A172 (cell line): ENCODE measurements at regions not wholly inside any gene's neighbourhood (a gene's known extent, or its start where the extent isn't known, plus 50 kb on each side); places are given as distances from the start of the nearest gene placed in this dataset.

Experiments used
- DNase-seq: peaks from one replicate; pipeline ENCODE4 v3.0.0-alpha.2; 2015; ENCODE audit warnings: low spot score

DNA sequence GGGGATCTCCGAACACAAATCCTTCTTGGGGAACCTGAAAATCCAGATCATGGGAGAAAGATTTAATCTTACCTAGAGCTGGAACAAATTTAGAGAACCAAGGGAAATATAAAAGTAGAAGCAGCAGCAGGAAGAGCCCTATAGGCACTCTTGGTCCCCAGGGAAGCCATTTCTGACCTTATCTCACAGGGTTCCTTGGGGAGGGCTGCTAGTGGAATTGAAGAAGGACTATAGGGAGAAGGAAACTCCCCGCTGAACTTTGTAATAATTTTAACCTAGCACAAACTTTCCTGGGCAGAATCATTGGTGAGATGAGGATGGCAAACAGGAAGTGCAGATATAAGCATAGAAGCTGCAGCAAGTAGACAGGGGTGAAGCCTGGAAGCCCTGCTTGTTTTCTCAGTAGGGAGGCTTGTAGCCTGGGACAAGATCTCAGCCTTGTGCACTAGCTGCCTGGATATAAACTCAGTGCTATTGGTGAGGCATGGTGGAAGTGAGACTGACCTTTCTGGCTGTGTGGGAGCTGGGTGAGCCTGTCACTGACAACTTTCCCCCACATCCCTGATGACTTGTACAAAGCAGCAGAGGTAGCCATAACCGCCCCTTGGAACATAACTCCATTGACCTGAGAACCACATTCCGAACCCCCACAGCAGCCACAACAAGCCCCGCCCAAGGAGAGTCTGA lies 343.0 kb upstream of the TGFBR2 start:
- DNase-seq = no peak

DNA sequence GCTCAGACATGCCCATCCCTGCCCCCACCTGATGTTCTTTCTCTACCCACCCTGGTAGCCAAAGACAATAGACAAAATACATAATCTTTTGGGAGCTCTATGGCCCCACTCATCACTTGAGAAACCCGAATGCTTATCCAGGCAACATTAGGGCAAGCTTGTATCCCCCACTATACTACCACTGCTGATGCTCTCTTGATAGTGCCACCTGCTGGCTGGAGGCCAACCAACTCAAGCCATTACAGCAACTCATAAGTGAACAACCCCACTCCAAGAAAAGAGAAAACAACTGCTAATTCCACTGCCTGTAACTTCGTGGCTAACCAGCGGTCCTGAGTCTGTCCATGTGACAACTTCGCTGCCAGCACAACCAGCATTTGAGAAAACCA lies 342.5 kb upstream of the TGFBR2 start:
- DNase-seq = no peak

DNA sequence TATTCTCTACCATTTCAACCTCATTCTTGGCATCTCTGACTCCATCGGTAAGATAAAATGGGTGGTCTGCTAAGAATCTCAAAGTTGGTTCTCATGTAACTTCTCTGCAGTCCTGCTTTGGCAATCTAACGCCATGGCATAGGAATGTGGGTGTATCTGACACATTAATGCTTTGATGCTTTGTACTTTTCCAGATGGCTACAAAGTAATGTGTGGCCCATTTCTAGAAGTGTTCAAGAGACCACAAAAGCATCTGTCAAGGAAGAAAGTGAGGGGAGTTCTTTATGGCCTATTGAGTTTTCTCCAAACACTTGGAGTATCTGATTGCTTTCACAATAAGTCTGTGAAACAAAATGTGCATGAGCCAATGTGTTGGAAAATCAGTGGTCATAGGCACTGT lies 339.9 kb upstream of the TGFBR2 start:
- no peak for DNase-seq

DNA sequence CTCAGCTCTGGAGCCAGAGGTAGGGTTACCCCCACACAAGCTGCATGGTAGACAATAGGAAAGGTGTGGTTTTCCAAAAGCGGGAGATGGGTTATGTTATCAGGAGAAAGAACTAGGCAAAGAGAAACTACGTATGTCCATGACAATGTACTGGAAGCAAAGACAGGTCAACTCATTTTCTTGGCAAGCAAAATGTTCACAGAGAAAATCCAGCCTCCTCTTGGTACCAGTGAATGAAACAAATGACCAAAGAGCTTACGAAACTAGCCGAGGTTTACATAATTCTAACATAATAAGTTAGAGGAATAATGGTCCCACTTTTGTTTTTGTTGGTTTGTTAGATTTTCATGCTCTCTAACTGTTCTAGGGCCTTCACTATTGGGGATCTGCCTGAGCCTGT lies 338.1 kb upstream of the TGFBR2 start:
- DNase-seq = no peak

DNA sequence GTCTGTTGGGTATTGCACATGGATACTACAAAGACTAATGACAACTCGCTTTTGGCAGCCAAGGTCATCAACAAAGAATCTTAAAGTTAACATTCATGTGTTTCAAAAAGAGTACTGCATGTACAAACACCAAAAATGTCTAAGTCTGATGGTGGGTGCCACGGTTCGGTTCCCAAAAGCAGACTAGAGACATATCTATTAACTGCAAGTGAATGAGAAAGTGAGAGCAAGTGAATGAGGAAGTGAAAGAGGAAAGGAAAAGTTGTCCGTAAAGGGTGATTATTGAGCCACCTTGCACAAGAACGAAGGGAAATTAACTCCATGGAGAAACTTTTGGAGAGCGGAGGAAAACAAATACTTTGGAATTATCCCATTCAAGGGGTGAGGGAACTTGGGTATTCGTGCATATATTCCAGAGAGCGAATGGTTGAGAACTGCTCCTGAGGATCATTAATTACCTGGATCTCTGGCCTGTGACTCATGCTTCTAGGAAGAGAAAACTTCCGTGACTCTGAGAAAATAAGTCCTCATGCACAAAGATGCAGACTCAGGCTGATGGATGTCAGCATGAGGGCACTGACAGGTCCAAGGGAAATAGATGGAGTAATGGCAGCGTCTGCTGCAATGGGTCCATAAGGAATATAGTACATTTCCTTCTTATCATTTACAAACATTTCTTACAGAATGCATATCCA lies 336.5 kb upstream of the TGFBR2 start:
- DNase-seq = no peak

DNA sequence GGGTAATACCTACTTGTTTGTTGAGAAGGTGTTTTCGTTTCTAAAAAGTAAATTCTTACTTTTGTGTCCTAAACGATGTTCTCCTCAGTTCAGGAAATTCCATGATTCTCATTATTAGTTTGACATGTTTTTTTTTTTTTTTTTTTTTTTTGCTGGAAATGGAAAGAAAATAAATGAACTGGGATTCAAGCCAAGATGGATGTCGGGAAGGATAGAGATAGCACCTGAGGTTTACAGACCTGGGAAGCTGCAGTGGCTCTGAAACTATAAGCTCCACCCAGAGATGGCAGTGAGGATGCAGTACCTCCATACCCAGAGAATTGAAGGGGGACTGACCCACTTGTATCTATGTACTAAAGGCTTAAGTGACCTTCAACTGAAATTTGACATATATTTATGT lies 334.6 kb upstream of the TGFBR2 start:
- DNase-seq = no peak

DNA sequence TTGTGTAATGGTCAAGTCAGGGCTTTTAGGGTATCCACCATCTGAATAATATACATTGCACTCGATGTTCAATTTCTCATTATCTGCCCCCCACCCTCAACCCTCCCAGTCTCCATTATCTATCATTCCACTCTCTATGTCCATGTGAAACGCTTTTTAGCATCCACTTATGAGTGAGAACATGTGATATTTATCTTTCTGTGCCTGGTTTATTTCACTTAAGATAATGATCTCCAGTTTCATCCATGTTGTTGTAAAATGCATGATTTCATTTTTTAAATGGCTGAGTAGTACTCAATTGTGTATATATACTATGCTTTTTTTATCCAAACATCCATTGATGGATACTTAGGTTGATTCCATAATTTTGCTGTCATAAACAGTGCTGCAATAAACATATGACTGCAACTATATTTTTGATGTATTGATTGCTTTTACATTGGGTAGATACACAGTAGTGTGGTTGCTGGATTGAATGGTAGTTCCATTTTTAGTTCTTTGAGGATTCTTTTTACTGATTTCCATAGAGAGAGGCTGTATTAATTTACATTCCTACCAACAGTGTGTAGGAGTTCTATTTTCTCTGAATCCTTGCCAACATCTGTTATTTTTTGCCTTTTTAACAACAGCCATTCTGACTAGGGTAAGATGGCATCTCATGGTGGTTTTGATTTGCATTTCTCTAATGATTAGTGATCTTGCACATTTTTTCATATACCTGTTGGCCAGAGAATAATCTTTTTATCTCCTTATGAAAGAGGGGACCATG lies 332.9 kb upstream of the TGFBR2 start:
- no peak for DNase-seq

DNA sequence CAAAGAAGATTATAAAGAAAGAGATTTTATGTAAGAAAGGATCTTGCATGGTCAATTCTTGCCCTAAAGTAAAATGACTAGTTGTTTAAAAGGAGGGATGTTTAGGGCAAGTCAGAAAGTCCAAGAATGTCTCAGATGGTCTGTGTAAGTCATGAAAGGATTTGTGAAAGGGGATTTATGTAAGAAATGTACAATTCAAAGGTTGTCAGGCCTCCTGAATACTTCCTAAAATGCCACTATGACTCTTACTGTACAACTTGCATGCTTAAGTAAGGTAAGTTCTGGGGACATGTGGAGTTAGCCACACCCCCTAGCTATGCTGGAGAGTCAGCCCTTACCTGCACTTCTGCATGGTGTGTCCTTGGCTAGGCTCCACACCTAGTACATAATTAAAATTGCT lies 328.9 kb upstream of the TGFBR2 start:
- DNase-seq = no peak

DNA sequence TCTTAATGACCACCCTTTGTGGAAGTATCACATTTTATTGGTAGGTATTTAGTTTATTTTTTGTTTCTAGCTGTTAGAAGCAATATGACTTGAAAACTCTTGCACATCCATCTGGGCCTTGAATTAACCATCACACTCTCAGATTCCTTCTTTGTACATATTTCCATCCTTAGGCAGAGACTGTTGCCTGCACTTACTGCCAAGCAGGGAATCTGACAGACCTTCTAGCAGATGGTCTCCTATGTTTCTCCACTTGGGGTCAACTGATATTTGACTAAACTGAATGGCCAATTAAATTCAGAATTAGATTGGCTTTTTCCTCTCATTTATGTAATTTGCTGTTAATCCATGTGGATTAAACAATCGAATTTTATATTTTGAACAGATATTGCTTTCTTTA lies 324.9 kb upstream of the TGFBR2 start:
- DNase-seq = no peak

DNA sequence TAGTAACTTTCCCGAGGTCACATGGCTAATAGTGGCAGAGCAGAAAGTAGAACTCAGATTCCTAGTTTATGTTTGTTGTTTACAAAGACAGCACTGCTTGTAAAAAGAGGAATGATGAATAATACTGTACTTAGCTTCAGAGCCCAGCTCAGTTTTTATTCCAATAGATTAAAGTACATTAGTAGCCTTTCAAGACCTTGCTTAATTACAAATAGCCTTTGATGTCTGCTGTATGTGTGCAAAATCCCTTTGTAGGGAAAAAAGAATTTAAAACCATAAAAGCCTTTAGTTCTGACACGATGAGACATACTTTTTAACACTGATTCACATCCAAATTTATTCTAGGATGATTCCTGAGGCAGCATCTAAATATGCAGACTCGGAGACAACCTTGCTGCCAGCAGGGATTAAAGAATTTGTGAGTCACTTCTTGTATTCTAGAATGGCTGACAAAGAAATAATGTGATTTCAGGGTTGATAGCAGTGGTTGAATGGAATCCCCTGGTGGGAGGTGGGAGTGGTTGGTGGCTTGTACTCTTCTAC lies 324.2 kb upstream of the TGFBR2 start:
- DNase-seq = peak; percentile 94

DNA sequence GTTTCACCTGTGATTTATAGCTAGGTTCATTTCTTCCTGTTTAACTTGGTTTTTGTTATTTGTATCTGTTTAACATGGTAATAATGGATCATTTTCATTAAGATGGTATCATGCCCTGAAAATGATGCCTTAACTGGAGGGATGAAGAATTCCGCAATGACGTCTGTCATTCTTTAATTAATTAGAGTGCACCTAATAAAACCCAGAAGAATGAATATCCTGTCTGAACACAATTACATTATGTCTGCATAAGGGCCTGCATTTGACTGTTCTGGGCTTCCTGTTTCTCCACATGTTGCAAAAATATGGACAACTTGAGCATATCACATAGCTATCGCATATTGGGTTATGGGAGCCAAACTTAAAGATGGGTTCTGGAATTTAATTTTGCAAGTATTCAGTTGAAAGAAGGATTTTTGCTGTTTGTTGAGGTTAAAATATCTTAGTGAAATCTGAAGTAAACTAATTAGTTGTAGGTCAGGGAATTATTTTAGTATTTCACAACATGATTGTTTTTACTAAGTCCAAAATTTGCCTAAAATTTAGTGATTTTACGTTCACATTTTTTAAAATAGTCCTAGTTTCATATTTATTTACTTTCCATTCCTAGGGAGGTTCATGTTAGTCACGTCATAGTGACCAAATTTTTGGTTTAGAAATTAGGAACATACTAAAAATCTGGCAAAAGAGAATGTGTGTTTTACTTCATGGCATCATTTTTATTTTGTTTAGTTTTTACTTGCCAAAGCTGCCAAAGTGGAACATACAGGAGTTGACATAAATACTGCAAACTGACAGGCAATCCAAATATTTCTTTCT lies 321.0 kb upstream of the TGFBR2 start:
- DNase-seq = no peak

DNA sequence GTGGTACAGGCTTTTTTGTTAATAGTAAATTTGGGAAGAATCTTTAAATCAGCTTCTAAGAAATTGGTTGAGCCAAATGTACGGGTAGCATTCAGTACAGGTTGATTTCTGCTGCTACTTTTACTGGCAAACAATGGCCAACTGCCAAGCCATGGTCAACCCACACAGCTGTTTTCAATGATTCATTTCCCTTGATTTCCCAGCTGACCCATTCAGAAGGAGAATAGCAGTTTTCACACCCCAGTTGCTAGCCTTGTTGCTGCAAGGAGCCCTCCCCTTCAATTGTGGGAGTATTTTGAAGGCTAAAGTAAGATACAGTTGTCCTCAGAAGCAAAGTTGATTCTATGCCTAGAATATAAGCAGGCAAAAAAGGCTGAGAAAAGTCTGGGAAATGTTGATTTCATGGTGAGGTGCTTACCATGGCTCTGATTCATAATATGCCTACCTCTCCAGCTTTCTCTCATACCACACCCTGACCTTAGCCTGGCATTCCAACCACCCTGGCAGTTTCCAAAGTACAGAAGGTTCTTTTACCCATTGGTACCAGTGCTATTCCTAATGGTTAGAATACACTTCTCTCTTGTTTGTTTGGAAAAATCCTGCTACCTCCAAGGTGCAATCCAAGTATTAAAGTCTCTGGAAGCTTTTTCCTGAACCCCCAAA lies 320.3 kb upstream of the TGFBR2 start:
- DNase-seq = peak; percentile 96

DNA sequence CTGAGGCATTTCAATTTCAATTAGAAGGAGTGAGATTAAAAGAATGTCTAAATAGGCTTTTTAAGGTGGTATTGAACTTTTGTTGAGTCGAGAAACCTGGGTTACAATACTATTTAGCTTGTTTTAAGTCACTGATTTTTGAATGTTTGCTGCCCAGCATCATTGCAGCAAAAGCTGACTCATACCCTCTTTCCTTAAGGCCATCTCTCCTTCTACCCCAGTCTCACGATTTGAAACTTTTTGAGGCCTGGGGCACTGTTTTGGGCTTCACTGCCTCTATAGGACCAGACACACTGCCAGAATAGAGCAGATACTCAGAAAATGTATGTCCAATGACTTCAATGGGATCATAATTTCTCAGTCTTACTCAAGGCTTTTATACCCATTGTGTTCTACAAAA lies 319.6 kb upstream of the TGFBR2 start:
- no peak for DNase-seq

DNA sequence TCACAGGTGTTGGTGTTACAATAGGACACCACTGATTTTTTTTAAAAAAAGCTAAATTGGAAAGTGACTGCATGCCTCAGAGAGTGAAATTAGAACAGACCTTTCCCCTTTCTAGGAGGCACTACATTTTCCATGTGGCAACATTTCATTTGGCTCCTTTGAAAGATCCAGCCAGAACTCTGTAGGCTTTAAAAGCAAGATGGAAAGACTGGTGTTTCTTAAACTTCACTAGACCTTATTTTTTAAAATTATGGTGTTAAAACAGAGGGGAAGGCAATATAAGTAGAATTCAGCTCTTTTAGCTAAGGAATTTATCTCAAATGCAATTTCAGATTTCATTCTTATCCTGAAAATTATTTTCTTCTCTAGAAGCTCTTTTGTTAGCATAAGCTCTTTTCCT lies 317.6 kb upstream of the TGFBR2 start:
- DNase-seq = no peak

DNA sequence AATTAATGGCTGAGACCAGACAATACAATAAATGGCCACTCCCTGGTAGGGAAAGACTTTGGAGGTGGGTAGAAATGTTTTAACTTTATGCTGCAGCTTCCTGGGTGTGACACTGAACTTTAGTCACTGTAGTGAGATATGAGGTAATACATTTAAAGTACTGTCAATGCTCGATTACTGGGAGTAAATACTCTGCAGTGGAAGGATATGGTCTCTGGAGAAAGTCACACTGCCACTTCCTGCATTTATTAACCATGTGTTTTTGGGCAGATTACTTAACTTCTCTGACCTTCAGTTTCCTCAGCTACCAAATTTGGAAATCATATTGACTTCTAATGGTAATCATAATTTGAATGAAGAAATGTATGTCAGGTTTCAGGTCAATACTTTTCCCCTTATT lies 317.1 kb upstream of the TGFBR2 start:
- peak; percentile 47 for DNase-seq

DNA sequence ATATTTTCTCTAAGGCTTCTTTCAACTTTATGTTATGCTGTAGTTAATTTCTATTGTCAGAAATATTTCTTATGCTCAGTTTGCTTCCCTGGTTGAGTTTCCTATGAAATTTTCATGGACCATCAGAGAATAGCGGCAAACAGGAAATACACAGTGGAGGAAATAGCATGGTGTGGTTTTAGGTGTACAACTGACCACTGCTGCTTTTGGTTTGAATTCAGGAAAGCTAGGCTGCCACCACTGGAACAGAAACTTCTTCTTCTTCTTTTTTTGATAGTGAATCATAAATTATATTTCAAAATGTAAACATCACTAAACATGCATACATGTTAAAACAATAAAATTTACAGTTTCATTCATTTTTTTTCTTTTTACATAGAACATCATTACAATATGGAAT lies 316.6 kb upstream of the TGFBR2 start:
- DNase-seq = no peak

DNA sequence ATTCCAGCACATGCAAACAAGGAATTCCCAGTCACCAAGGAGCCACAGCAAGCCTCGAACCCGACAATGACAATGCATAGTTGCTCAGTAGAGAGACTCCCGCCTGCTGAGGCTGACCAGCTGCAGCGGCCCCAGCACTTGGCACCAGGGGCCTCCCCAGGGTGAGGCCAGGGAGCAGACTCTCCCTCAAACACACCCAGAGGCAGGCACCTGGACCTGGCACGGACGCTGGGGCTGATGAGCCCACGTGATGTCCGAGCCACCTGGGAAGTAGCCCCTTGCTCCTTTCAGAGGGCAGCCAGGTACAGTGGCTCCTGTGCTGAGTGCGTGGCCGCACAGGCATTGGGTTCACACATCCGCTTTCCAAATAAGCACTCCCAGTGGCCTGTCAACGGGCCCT lies 315.9 kb upstream of the TGFBR2 start:
- DNase-seq = no peak

DNA sequence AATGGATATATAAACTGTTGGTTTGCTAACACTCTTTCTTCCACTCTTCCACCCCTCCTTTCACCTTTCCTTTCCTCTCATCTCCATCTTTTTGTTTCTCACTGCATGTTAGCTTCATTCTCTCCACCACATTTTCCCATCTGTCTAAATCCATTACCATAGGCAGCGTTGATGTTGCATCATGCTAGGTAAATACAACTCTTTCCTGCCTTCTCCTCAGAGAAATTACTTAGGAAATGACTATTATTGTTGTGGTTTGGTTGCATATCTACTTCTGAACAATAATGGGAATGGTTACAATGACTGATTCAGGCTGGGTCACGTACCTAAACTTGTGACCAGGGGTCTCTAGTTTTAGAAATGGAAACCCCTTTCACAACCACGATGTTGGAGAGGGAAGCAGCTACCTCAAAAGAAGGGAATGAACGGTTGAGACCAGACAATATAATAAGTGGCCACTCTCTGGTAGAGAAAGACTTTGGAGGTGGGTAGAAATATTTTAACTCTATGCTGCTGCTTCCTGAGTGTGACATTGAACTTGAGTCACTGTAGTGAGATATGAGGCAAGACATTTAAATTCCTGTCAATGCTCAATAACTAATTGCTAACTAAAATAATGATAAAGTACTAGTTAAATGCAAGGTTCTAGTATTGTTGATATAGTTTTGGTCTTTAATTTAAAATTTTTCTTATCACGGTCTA lies 314.1 kb upstream of the TGFBR2 start:
- peak; percentile 57 for DNase-seq

DNA sequence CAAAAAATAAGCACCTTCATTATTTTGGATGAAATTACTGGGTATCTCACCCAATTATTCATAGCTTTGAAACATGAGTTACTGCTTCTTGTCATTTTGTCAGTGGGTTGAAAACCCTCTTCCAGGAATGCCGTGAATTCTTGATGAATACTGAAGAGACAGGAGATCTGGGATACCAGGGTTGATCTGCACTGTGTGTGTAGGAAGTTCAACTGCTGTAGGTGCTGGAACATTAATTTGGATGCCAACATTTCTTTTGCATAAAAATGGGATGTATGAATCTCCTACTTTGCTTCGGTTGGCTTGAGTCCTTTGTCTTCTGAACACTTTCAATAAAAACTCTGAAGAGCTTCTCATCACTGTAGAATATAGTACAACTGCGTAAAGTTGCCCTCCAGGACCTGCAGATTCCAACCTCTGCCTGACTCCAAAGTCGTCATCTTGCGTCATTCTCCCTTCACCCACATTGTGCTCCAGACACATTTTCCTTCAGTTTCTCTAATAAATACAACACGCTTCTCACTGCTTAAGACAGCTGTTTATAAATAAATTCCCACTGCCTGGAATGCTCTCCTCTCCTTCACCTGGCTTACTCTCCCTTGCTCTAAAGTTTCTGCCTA lies 312.7 kb upstream of the TGFBR2 start:
- no peak for DNase-seq

DNA sequence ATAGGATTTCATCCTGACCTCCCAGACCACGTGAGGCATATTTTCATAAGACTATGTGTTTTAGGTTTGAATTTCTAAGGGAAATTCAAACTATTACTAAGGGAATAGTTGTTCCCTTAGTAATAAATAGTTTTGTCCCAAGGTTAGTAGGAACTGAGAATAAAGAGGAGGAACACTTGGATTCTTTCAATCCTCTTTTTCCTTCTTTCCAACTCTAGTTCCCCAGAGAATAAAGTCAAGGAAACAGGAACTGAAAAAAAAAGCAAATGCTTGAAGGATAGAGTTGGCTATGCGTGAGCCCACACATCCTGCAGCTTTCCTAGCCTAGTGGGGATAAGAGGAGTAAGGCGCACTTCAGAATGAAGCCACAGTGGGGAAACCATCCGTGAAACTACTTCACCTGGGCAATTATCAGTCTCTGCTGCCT lies 312.1 kb upstream of the TGFBR2 start:
- no peak for DNase-seq
